ENCODE measurements at regions not wholly inside any gene's neighbourhood (a gene's known extent, or its start where the extent isn't known, plus 50 kb on each side); places are given as distances from the start of the nearest gene placed in this dataset.

DNA sequence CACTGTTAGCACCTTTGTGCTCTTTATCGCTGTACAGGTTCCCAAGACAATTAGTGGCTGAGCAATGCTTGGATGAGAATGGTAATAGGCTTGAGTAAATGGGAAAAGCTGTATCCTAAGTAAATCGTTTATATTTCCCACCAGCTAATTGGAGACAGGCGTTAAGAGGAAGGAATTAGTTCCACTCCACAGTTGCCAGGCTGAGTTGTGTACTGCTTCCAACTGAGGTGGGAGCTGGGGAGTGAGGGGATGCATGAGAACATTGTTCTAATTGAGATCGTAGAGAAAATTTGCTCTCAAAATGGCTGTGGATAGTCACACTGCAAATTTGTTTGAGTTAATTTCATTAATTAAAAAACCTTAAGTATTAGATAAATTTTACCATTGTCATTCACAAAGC is 285.0 kb upstream of the ADAMTSL1 start:
- Mint-ChIP-seq H3K9me3 (no peaks in the 10 kb centered on the region), H3K4me3 (no peak overlapping the region), H3K36me3 (ENCODE audit: insufficient read depth in 2 of 2) (no peaks in the 10 kb centered on the region), H3K4me1 (ENCODE audit: low read depth) (no peaks in the 10 kb centered on the region), H3K27me3 (ENCODE audit: low read depth) (no peaks in the 10 kb centered on the region), H3K27ac (no peak overlapping the region)
- ATAC-seq (replicated peaks in 1 of 2) = no peak
- DNase-seq = no peak

DNA sequence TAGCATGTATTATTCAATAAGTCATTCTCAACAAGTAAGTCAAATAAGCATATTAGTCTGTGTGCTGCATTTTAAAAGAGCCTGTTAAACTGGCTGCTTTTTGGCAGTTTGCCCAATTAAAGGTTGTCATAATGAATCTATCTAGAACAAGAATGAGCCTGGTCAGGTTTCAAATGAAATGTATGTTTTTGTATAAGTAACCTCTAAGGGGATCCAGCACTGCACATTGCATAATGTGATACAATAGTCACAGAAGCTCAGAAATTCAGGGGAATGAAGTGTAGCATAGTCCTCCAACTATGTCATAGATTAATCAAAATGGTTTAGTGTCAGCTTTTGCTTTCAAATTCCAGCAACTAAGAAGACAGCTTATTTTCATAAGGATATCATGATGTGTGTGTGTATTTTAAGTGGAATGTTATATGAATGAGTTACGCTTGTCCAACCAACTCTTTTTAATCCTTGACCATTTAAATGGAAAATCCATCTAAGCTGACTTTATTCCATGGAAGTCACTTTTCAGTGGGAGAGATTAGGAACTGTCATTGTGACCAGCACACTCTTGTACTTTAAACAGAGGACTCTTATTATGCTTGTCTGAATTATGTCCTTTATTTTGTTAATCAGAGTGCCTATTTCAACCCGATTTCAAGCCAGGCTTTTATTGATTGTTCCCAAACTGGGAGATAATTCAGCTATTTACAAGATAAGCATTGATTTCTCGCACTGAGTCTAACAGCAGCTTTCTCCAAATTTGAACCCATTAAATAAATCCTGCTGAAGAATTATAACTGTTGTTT is 283.9 kb upstream of the ADAMTSL1 start:
- no peak for DNase-seq
- Mint-ChIP-seq H3K4me3 (no peak overlapping the region), H3K36me3 (ENCODE audit: insufficient read depth in 2 of 2) (no peaks in the 10 kb centered on the region), H3K27me3 (ENCODE audit: low read depth) (no peaks in the 10 kb centered on the region), H3K9me3 (no peaks in the 10 kb centered on the region), H3K27ac (no peak overlapping the region), H3K4me1 (ENCODE audit: low read depth) (no peaks in the 10 kb centered on the region)
- ATAC-seq (replicated peaks in 1 of 2) = no peak

GRCh38 chr9:18190671-18191374 is 283.1 kb upstream of the ADAMTSL1 start:
- DNase-seq (no peak), ATAC-seq (replicated peaks in 1 of 2) (no peak)
- no peaks in the 10 kb centered on the region for H3K9me3 Mint-ChIP-seq
- no peak overlapping the region for H3K4me3 Mint-ChIP-seq
- H3K4me1 Mint-ChIP-seq (ENCODE audit: low read depth) = no peaks in the 10 kb centered on the region
- no peaks in the 10 kb centered on the region for H3K27me3 Mint-ChIP-seq (ENCODE audit: low read depth)
- H3K36me3 Mint-ChIP-seq (ENCODE audit: insufficient read depth in 2 of 2) = no peaks in the 10 kb centered on the region
- no peak overlapping the region for H3K27ac Mint-ChIP-seq

DNA sequence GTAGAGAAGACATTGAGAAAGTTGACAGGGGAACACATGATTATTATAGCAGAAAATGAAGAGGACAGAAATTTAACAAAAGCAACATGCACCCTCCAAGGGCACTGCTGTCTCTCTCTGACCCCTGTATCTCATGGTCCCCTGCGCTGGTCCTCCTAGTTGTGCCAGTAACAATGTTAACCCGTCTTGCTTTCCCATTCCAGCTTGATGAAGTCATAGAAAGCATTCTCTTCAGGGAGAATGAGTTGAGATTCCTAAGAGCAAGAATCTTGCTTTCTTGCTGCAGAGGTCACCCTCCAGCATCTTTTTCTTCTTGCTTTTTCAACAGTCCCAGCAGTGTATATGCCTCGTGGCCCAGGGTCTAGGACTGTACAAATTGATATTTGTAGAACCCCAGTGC is 279.6 kb upstream of the ADAMTSL1 start:
- H3K9me3 Mint-ChIP-seq = peaks cover 0 to 4% of the 10 kb centered on the region in 2 donors
- H3K4me3 Mint-ChIP-seq = no peak overlapping the region
- DNase-seq (no peak), ATAC-seq (replicated peaks in 1 of 2) (no peak)
- H3K4me1 Mint-ChIP-seq (ENCODE audit: low read depth) = no peaks in the 10 kb centered on the region
- H3K27ac Mint-ChIP-seq = no peak overlapping the region
- no peaks in the 10 kb centered on the region for H3K27me3 Mint-ChIP-seq (ENCODE audit: low read depth)
- H3K36me3 Mint-ChIP-seq (ENCODE audit: insufficient read depth in 2 of 2) = no peaks in the 10 kb centered on the region

- H3K9me3 Mint-ChIP-seq = peaks cover 0 to 4% of the 10 kb centered on the region in 2 donors
- H3K27ac Mint-ChIP-seq = no peak overlapping the region
- no peaks in the 10 kb centered on the region for H3K36me3 Mint-ChIP-seq (ENCODE audit: insufficient read depth in 2 of 2)
- H3K4me3 Mint-ChIP-seq = no peak overlapping the region
- ATAC-seq (replicated peaks in 1 of 2) (no peak), DNase-seq (no peak)
- H3K4me1 Mint-ChIP-seq (ENCODE audit: low read depth) = no peaks in the 10 kb centered on the region
- H3K27me3 Mint-ChIP-seq (ENCODE audit: low read depth) = no peaks in the 10 kb centered on the region
Observed at GRCh38 chr9:18195223-18195622, 278.7 kb upstream of the ADAMTSL1 start.

GRCh38 chr9:18202924-18203323 is 271.0 kb upstream of the ADAMTSL1 start:
- H3K27ac Mint-ChIP-seq = no peak overlapping the region
- ATAC-seq (replicated peaks in 1 of 2) = no peak
- H3K36me3 Mint-ChIP-seq (ENCODE audit: insufficient read depth in 2 of 2) = no peaks in the 10 kb centered on the region
- H3K4me3 Mint-ChIP-seq = no peak overlapping the region
- H3K27me3 Mint-ChIP-seq (ENCODE audit: low read depth) = no peaks in the 10 kb centered on the region
- no peaks in the 10 kb centered on the region for H3K4me1 Mint-ChIP-seq (ENCODE audit: low read depth)
- peaks cover 1 to 6% of the 10 kb centered on the region in 2 donors for H3K9me3 Mint-ChIP-seq
- DNase-seq = no peak

DNA sequence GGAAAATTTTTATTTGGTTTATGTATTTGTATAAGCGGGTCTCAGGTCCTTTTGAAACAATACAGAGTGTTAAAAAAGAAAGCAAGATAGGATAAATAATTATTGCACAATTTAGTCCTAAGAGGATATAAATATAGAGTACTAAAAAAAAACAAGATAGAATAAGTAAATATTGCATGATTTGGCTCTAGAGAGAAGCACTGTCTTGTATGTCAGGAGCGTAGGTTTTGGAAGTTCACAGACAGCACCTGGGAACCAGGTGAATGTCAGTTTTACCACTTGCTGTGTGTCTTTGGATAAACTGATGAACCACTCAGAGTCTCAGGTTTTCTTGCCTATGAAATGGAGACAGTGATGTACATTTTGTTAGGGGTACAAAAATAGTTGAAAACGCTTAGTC is 266.2 kb upstream of the ADAMTSL1 start:
- H3K27ac Mint-ChIP-seq = no peak overlapping the region
- H3K4me1 Mint-ChIP-seq (ENCODE audit: low read depth) = no peaks in the 10 kb centered on the region
- ATAC-seq (replicated peaks in 1 of 2) (no peak), DNase-seq (no peak)
- H3K9me3 Mint-ChIP-seq = peaks cover 1 to 6% of the 10 kb centered on the region in 2 donors
- no peak overlapping the region for H3K4me3 Mint-ChIP-seq
- no peaks in the 10 kb centered on the region for H3K36me3 Mint-ChIP-seq (ENCODE audit: insufficient read depth in 2 of 2)
- H3K27me3 Mint-ChIP-seq (ENCODE audit: low read depth) = no peaks in the 10 kb centered on the region

DNA sequence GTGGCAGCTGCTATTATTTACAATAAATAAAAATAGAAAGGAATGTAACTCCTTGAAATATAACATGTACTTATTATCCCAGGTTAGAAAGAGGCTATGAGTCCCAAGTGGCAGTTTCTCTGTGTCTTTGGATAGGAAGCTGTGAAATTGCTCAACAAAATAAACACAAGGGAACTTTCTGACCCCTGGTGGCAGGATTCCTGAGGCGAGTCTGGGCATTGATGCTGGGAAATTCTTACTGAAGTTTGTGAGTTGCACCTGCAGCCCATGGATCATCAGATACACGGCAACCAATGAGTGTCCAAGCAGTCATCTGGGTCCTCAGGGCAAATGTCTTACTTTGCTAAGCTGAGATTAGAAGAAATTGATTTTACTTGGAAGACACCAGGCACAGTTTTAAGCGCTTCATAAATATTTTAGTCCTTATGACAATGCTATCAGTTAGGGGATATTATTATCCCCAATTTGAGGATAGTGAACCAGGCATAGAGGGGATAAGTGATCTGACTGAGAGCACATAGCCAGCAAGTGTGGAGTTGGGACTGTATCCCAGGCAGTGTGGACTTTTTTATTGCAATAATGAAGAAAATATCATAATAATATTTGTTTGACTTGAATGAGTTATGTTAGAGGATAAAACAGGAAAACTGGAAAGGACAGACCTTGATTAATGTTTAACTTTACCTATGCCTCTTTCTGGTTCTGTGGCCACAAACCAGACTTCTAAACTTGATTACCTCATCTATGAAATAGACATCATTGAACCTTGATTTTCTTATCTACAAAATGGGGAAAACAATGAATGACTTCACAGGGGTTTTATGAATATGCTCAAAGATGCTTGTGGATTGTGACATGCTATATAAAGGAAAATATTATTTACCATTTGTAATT is 265.5 kb upstream of the ADAMTSL1 start:
- Mint-ChIP-seq H3K9me3 (peaks cover 1 to 6% of the 10 kb centered on the region in 2 donors), H3K4me1 (ENCODE audit: low read depth) (no peaks in the 10 kb centered on the region), H3K27me3 (ENCODE audit: low read depth) (no peaks in the 10 kb centered on the region)

GRCh38 chr9:18215626-18216025 is 258.3 kb upstream of the ADAMTSL1 start:
- H3K4me1 Mint-ChIP-seq (ENCODE audit: low read depth) = no peaks in the 10 kb centered on the region
- no peak overlapping the region for H3K4me3 Mint-ChIP-seq
- ATAC-seq (replicated peaks in 1 of 2) (no peak), DNase-seq (no peak)
- no peaks in the 10 kb centered on the region for H3K36me3 Mint-ChIP-seq (ENCODE audit: insufficient read depth in 2 of 2)
- H3K27me3 Mint-ChIP-seq (ENCODE audit: low read depth) = no peaks in the 10 kb centered on the region
- H3K27ac Mint-ChIP-seq = no peak overlapping the region
- no peaks in the 10 kb centered on the region for H3K9me3 Mint-ChIP-seq

More for the DNA sequence above, 265.5 kb upstream of the ADAMTSL1 start:
- Mint-ChIP-seq H3K36me3 (ENCODE audit: insufficient read depth in 2 of 2) (no peaks in the 10 kb centered on the region), H3K4me3 (no peak overlapping the region), H3K27ac (no peak overlapping the region)
- no peak for DNase-seq
- ATAC-seq (replicated peaks in 1 of 2) = no peak

DNA sequence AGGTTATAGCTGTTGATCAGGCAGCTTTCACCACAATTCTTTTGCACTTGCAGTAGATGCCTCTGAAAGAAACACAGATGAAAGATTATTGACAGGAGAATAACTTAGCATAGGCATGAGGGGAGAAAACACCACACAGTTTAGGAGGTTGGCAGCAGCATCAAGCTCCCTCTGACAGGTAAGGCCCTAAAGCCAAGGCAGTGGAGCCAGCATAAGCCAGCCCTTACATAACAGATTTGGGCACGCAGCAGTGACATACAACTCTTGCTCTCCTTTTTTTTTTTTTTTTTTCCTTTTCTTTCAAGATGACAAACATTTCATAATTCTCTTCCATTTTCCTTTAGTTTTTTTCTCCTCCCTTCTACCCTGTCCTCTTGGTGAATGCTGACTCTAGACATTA is 257.6 kb upstream of the ADAMTSL1 start:
- DNase-seq = no peak
- Mint-ChIP-seq H3K4me3 (no peak overlapping the region), H3K27me3 (ENCODE audit: low read depth) (no peaks in the 10 kb centered on the region), H3K36me3 (ENCODE audit: insufficient read depth in 2 of 2) (no peaks in the 10 kb centered on the region), H3K4me1 (ENCODE audit: low read depth) (no peaks in the 10 kb centered on the region), H3K9me3 (no peaks in the 10 kb centered on the region), H3K27ac (no peak overlapping the region)
- ATAC-seq (replicated peaks in 1 of 2) = no peak

DNA sequence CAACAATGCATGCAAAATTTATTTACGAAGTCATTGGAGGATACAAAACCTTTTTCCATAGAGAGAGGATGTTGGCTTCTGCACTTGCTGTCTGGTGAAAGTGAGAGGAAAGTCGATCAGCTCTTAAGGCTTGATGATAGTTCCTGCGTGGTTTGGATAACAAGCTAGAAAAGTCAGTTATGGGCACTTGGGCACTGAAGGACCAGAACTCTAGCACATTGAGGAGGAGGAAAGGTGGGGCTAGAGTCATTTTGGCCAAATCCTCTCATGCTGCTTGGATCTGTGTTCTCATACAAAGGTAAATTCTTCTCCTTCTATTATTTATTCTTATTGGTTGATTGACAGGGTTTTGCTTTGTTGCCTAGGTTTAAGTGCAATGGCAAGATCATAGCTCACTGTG is 245.9 kb upstream of the ADAMTSL1 start:
- ATAC-seq (replicated peaks in 1 of 2) (no peak), DNase-seq (no peak)
- Mint-ChIP-seq H3K9me3 (no peaks in the 10 kb centered on the region), H3K27ac (no peak overlapping the region), H3K36me3 (ENCODE audit: insufficient read depth in 2 of 2) (no peaks in the 10 kb centered on the region), H3K4me1 (ENCODE audit: low read depth) (no peaks in the 10 kb centered on the region), H3K27me3 (ENCODE audit: low read depth) (peaks cover 11% of the 10 kb centered on the region), H3K4me3 (no peak overlapping the region)

DNA sequence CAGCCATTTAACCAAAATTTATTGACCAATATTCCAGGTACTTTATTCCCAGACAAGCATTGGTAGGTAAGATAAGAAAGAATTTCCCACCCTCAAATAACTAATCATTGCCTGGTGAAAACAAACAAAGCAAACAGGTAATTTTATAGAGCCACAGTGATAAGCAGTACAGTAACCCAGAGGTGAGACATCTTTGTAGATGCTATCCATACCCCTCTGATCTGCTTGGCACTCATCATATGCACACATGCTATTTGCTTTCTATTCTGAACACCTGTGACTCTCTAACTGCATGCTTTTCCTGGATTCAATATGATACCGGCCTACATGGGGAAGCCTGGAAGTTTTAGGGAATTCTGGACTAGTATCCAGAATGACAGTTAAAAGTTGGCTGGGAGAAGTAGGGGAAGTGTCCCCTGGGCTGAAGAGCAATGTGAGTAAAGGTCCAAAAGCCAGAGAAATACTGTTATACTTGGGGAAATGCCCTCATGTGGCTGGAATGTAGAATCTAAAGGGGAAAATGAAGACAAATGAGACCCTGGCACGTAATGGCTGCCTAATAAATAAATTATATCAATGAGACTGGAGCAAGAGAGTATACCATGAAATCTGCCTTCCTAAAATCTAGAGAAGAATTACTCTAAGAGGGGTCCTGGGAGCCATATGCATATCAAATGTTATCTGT is 243.8 kb upstream of the ADAMTSL1 start:
- Mint-ChIP-seq H3K27ac (no peak overlapping the region), H3K36me3 (ENCODE audit: insufficient read depth in 2 of 2) (no peaks in the 10 kb centered on the region)
- ATAC-seq (replicated peaks in 1 of 2) = no peak

GRCh38 chr9:18233311-18233710 is 240.6 kb upstream of the ADAMTSL1 start:
- Mint-ChIP-seq H3K4me3 (no peak overlapping the region), H3K4me1 (ENCODE audit: low read depth) (no peaks in the 10 kb centered on the region), H3K27ac (no peak overlapping the region), H3K27me3 (ENCODE audit: low read depth) (peaks cover 11% of the 10 kb centered on the region), H3K36me3 (ENCODE audit: insufficient read depth in 2 of 2) (no peaks in the 10 kb centered on the region), H3K9me3 (no peaks in the 10 kb centered on the region)
- ATAC-seq (replicated peaks in 1 of 2) = no peak
- DNase-seq = no peak

More for the DNA sequence above, 243.8 kb upstream of the ADAMTSL1 start:
- H3K27me3 Mint-ChIP-seq (ENCODE audit: low read depth) = peaks cover 11% of the 10 kb centered on the region
- H3K4me3 Mint-ChIP-seq = no peak overlapping the region
- no peaks in the 10 kb centered on the region for H3K4me1 Mint-ChIP-seq (ENCODE audit: low read depth)
- DNase-seq = no peak
- no peaks in the 10 kb centered on the region for H3K9me3 Mint-ChIP-seq
